GM23338 (cell line): ENCODE measurements at regions not wholly inside any gene's neighbourhood (a gene's known extent, or its start where the extent isn't known, plus 50 kb on each side); places are given as distances from the start of the nearest gene placed in this dataset.

Experiments
- ATAC-seq: fragments of 200-7000 bp; cut with Tn5 transposase; 3 replicates; pipeline ENCODE4 v1.9.1; 2020
- DNase-seq: peaks from one replicate; pipeline ENCODE4 v3.0.0-alpha.2; 2015; ENCODE audit warnings: low spot score
- H2AFZ ChIP-seq: fragments of 200-600 bp; sonication (generic); 2 replicates; pipeline ENCODE4 v1.8.0; 2016; ENCODE audit warnings: antibody characterized with exemption, mild to moderate bottlenecking, moderate library complexity
- H3F3A ChIP-seq: fragments of 200-600 bp; sonication (generic); replicated peaks from 2 replicates; pipeline ENCODE4 v1.8.0; 2017; ENCODE audit warnings: antibody characterized with exemption, mixed run types, low read depth
- H3K27ac ChIP-seq: fragments of 200-600 bp; sonication (generic); 2 replicates; pipeline ENCODE4 v1.6.1; 2016; ENCODE audit warnings: low read depth
- H3K27me3 ChIP-seq: fragments of 200-600 bp; sonication (generic); 2 replicates; pipeline ENCODE4 v1.8.0; 2016; ENCODE audit warnings: mild to moderate bottlenecking, mixed run types, moderate library complexity; ENCODE audit not compliant: insufficient read depth
- H3K36me3 ChIP-seq: fragments of 200-600 bp; sonication (generic); 2 replicates; pipeline ENCODE4 v1.8.0; 2016; ENCODE audit warnings: mild to moderate bottlenecking; ENCODE audit not compliant: insufficient read depth
- H3K4me1 ChIP-seq: fragments of 200-600 bp; sonication (generic); 2 replicates; pipeline ENCODE4 v1.8.0; 2016; ENCODE audit warnings: mild to moderate bottlenecking, moderate library complexity; ENCODE audit not compliant: insufficient read depth
- H3K4me2 ChIP-seq: fragments of 200-600 bp; sonication (generic); 2 replicates; pipeline ENCODE4 v1.7.1; 2017; ENCODE audit warnings: mixed run types
- H3K4me3 ChIP-seq: fragments of 200-600 bp; sonication (generic); 2 replicates; pipeline ENCODE4 v1.6.1; 2016; ENCODE audit warnings: mixed run types
- H3K79me2 ChIP-seq: fragments of 200-600 bp; sonication (generic); replicated peaks from 2 replicates; pipeline ENCODE4 v1.8.0; 2017; ENCODE audit warnings: mild to moderate bottlenecking; ENCODE audit not compliant: insufficient read depth
- H3K9me2 ChIP-seq: fragments of 200-600 bp; sonication (generic); 2 replicates; pipeline ENCODE4 v1.8.0; 2017; ENCODE audit not compliant: insufficient read depth
- H4K20me1 ChIP-seq: fragments of 200-600 bp; sonication (generic); replicated peaks from 2 replicates; pipeline ENCODE4 v1.8.0; 2017; ENCODE audit warnings: mild to moderate bottlenecking; ENCODE audit not compliant: insufficient read depth
- H3K27ac Mint-ChIP-seq: 2 replicates; pipeline ENCODE4 v1.8.0; 2020; ENCODE audit warnings: inconsistent platforms, mild to moderate bottlenecking, moderate library complexity, mixed read lengths
- H3K27me3 Mint-ChIP-seq: 3 replicates; pipeline ENCODE4 v1.8.0; 2022; ENCODE audit warnings: low read depth, mild to moderate bottlenecking, moderate library complexity, mixed read lengths, inconsistent platforms; ENCODE audit not compliant: insufficient read depth, poor library complexity
- H3K36me3 Mint-ChIP-seq: 3 replicates; pipeline ENCODE4 v1.8.0; 2021; ENCODE audit warnings: low read depth, mild to moderate bottlenecking, inconsistent platforms, moderate library complexity, mixed read lengths
- H3K4me1 Mint-ChIP-seq: 3 replicates; pipeline ENCODE4 v1.8.0; 2020; ENCODE audit warnings: mild to moderate bottlenecking, inconsistent platforms, mixed read lengths
- H3K4me3 Mint-ChIP-seq: 3 replicates; pipeline ENCODE4 v1.8.0; 2021; ENCODE audit warnings: moderate library complexity, mild to moderate bottlenecking, inconsistent platforms, mixed read lengths
- H3K9me3 Mint-ChIP-seq: 3 replicates; pipeline ENCODE4 v1.8.0; 2020; ENCODE audit warnings: moderate library complexity, mild to moderate bottlenecking, inconsistent platforms, mixed read lengths
- CTCF ChIP-seq, 2 experiments: fragments of 200-600 bp in 1 of 2; sonication (generic) in 1 of 2; conservative IDR thresholded peaks; 2 replicates each; pipeline versions ENCODE4 v1.5.1 to v1.6.1; 2016 to 2017; ENCODE audit warnings: antibody characterized with exemption in 2 of 2, low read depth in 2 of 2, mild to moderate bottlenecking in 2 of 2, moderate library complexity in 1 of 2
- ETS1 ChIP-seq: IDR thresholded peaks from 2 replicates; pipeline ENCODE4 v1.6.1; 2016; ENCODE audit warnings: antibody characterized with exemption
- EZH2 ChIP-seq: fragments of 200-600 bp; sonication (generic); IDR thresholded peaks from one replicate; pipeline ENCODE4 v1.8.0; 2017; ENCODE audit warnings: antibody characterized with exemption, mild to moderate bottlenecking, low read depth; ENCODE audit not compliant: unreplicated experiment
- JUNB ChIP-seq: IDR thresholded peaks from one replicate; pipeline ENCODE4 v1.6.1; 2016; ENCODE audit warnings: antibody characterized with exemption; ENCODE audit not compliant: unreplicated experiment
- NANOG ChIP-seq: IDR thresholded peaks from 2 replicates; pipeline ENCODE4 v1.6.1; 2016; ENCODE audit warnings: antibody characterized with exemption, borderline replicate concordance
- ZNF114 ChIP-seq: fragments of 250-450 bp; sonication (Bioruptor Pico); IDR thresholded peaks from 2 replicates; pipeline ENCODE4 v1.5.0; 2020; ENCODE audit warnings: mild to moderate bottlenecking, moderate library complexity
- ZNF331 ChIP-seq: fragments of 250-450 bp; sonication (Bioruptor Pico); IDR thresholded peaks from 2 replicates; pipeline ENCODE4 v1.5.0; 2020; ENCODE audit warnings: low read depth, mild to moderate bottlenecking, moderate library complexity
- ZNF462 ChIP-seq: fragments of 250-450 bp; sonication (Bioruptor Pico); IDR thresholded peaks from 2 replicates; pipeline ENCODE4 v1.5.0; 2020; ENCODE audit warnings: mild to moderate bottlenecking, moderate library complexity

GRCh38 chr4:32043248-32043633 is 1323.1 kb downstream of the PCDH7 start (continued):
- TF ChIP-seq CTCF (conservative IDR thresholded peaks at IDR 0.05; ENCODE audit: low read depth in 2 of 2), result no peak

- no peak overlapping the region for H3K4me2 ChIP-seq
- no peak for DNase-seq
- Mint-ChIP-seq H3K4me1 (no peaks in the 10 kb centered on the region), H3K27me3 (no peaks in the 10 kb centered on the region), H3K36me3 (no peaks in the 10 kb centered on the region), H3K27ac (no peak overlapping the region), H3K9me3 (0 out of 3 replicates have a peak, but pooled peaks cover 6% of the 10 kb centered on the region), H3K4me3 (no peak overlapping the region)
- no peaks in the 10 kb centered on the region for H3K4me1 ChIP-seq
- no peaks in the 10 kb centered on the region for H3K79me2 ChIP-seq
- no peak overlapping the region for H2AFZ ChIP-seq
- H3K27me3 ChIP-seq, result no peaks in the 10 kb centered on the region
- H3F3A ChIP-seq, result no peaks in the 10 kb centered on the region
- no peak overlapping the region for H3K4me3 ChIP-seq
- no peak overlapping the region for H3K27ac ChIP-seq
- ATAC-seq, result no peak
- no peaks in the 10 kb centered on the region; the same call in 1 of the 2 replicates for H4K20me1 ChIP-seq
- TF ChIP-seq ZNF331 (CRISPR knock-in tag) (no peak), ZNF114 (no peak), NANOG (no peak)
- no peaks in the 10 kb centered on the region for H3K36me3 ChIP-seq
- H3K9me2 ChIP-seq, result peaks cover 3% of the 10 kb centered on the region
Observed at GRCh38 chr4:32061916-32062315, 1341.7 kb downstream of the PCDH7 start.

GRCh38 chr4:32073542-32073941 is 1353.4 kb downstream of the PCDH7 start:
- Histone ChIP-seq H3K9me2 (0 out of 2 replicates have a peak, but pooled peaks cover 3% of the 10 kb centered on the region), H2AFZ (no peak overlapping the region), H3K4me3 (no peak overlapping the region), H3K4me1 (no peaks in the 10 kb centered on the region), H3K27ac (no peak overlapping the region), H3K79me2 (no peaks in the 10 kb centered on the region), H3K36me3 (no peaks in the 10 kb centered on the region), H3K4me2 (no peak overlapping the region), H4K20me1 (no peaks in the 10 kb centered on the region), H3K27me3 (no peaks in the 10 kb centered on the region), H3F3A (no peaks in the 10 kb centered on the region)
- H3K4me3 Mint-ChIP-seq, result no peak overlapping the region
- no peak overlapping the region for H3K27ac Mint-ChIP-seq
- H3K9me3 Mint-ChIP-seq, result no peaks in the 10 kb centered on the region
- H3K36me3 Mint-ChIP-seq, result no peaks in the 10 kb centered on the region
- no peaks in the 10 kb centered on the region for H3K27me3 Mint-ChIP-seq
- H3K4me1 Mint-ChIP-seq, result no peaks in the 10 kb centered on the region
- DNase-seq, result no peak
- no peak for ATAC-seq
- TF ChIP-seq ZNF114 (no peak), JUNB (no peak), EZH2 (no peak), ETS1 (no peak), ZNF462 (no peak), CTCF (conservative IDR thresholded peaks at IDR 0.05; ENCODE audit: low read depth in 2 of 2) (no peak), ZNF331 (CRISPR knock-in tag) (no peak)
